HG02885 (cell line): ENCODE measurements at regions not wholly inside any gene's neighbourhood (a gene's known extent, or its start where the extent isn't known, plus 50 kb on each side); places are given as distances from the start of the nearest gene placed in this dataset.

Experiments used
- ATAC-seq: cut with Tn5 transposase; IDR thresholded peaks from one replicate; pipeline ENCODE4 v1.9.1; 2021; ENCODE audit warnings: mild to moderate bottlenecking; ENCODE audit not compliant: unreplicated experiment, poor library complexity

GRCh38 chr1:193868425-193868824 is 682.0 kb upstream of the B3GALT2 start:
- no peak for ATAC-seq

- ATAC-seq = no peak
Observed at GRCh38 chr1:193856261-193856660, 669.8 kb upstream of the B3GALT2 start.

GRCh38 chr1:193850745-193851144 is 664.3 kb upstream of the B3GALT2 start:
- ATAC-seq = no peak

- no peak for ATAC-seq
Observed at GRCh38 chr1:193846876-193847604, 660.6 kb upstream of the B3GALT2 start.

- no peak for ATAC-seq
Observed at GRCh38 chr1:193846411-193846810, 660.0 kb upstream of the B3GALT2 start.

GRCh38 chr1:193841857-193842256 is 655.4 kb upstream of the B3GALT2 start:
- no peak for ATAC-seq

- ATAC-seq = no peak
Observed at GRCh38 chr1:193831465-193831864, 645.1 kb upstream of the B3GALT2 start.

GRCh38 chr1:193827516-193827915 is 641.1 kb upstream of the B3GALT2 start:
- ATAC-seq = no peak

GRCh38 chr1:193819376-193819775 is 633.0 kb upstream of the B3GALT2 start:
- no peak for ATAC-seq

GRCh38 chr1:193807208-193807607 is 620.8 kb upstream of the B3GALT2 start:
- ATAC-seq = no peak

- ATAC-seq = no peak
Observed at GRCh38 chr1:193806079-193807048, 620.0 kb upstream of the B3GALT2 start.

- no peak for ATAC-seq
Observed at GRCh38 chr1:193799948-193800690, 613.7 kb upstream of the B3GALT2 start.

GRCh38 chr1:193799371-193799770 is 613.0 kb upstream of the B3GALT2 start:
- ATAC-seq = no peak

- ATAC-seq = no peak
Observed at GRCh38 chr1:193794239-193794638, 607.8 kb upstream of the B3GALT2 start.

GRCh38 chr1:193791746-193792145 is 605.3 kb upstream of the B3GALT2 start:
- no peak for ATAC-seq

- ATAC-seq = no peak
Observed at GRCh38 chr1:193787061-193787460, 600.6 kb upstream of the B3GALT2 start.

- ATAC-seq = no peak
Observed at GRCh38 chr1:193785850-193786420, 599.5 kb upstream of the B3GALT2 start.

GRCh38 chr1:193774536-193775323 is 588.3 kb upstream of the B3GALT2 start:
- no peak for ATAC-seq

GRCh38 chr1:193771596-193771995 is 585.2 kb upstream of the B3GALT2 start:
- ATAC-seq = no peak

GRCh38 chr1:193769651-193770050 is 583.2 kb upstream of the B3GALT2 start:
- no peak for ATAC-seq
